ENCODE measurements at regions not wholly inside any gene's neighbourhood (a gene's known extent, or its start where the extent isn't known, plus 50 kb on each side); places are given as distances from the start of the nearest gene placed in this dataset.
A peak's percentile ranks its signal among the peaks of the same experiment; 100 is the strongest.
"Not testable (repeated sequence)": the region's sequence is repeated elsewhere in the genome, so short reads cannot be mapped to it uniquely, and the experiment has no call there.

DNA sequence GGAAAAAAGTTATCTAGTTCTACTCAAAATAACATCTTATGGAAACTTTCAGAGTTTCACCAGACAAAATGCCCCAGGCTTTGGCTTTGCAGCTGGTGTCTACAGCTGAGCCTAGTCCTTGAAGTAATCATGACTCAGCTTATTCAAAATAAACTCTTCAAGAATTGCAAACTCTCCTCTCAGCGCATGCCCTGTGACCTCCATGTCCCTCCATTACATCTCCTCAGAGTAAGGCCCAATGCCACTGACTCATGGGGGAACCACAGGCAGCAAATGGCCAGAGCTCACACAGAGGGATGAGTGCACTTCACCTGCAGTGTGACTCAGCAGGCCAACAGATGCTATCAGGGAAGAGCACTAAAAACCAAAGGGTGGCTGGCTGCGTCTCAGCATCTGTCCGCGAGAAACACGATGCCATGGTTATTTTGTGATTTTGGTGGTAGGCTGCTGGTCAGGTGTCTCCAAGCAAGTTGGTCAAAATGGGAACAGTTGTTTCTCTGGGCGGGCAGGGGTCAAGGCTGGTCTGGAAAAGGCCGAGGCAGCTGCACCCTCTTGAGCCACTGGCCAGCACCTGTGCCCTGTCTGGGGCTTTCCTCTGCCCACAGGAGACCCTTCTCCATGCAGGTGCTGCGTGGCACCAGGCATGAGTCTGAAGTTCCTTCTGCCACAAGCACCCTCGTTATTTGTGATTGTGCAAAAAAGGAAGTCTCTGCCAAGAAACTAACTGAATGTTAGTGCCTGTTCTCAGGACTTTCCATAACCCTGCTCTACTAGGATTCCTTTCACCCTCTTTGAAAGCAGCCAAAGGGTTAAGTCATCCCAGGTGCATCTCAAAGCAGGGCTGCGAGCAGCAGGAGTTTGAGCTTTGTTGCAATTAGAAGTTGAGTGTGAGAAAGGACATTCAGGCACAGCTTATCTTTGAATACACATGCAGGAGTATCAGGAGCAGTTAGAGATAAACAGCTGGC is 118.1 kb upstream of the PLGLB2 start:
- DNase-seq (ENCODE audit: low read depth in 2 of 2) = peak; percentile 60 to 91

DNA sequence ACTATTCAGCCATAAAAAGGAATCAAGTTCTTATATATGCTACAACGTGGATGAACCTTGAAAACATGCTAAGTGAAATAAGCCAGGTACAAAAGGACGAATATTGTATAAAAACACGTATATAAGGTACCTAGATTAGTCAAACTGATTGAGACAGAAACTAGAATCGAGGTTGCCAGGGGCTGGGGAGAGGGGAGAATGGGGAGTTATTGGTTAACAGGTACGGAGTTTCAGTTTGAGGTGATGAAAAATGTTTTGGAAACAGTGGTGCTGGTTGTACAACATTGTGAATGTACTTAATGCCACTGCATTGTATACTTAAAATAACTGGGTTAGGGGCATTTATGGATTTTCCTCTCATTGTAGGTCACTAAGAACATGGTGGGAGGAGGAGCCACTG is 117.0 kb upstream of the PLGLB2 start:
- H3K4me3 ChIP-seq (replicated peaks in 1 of 2; ENCODE audit: low read depth in 2 of 2, low read length in 2 of 2); DNase-seq (ENCODE audit: low read depth in 2 of 2): not testable (repeated sequence)

More for the DNA sequence above, 118.1 kb upstream of the PLGLB2 start:
- not testable (repeated sequence) for H3K4me3 ChIP-seq (replicated peaks in 1 of 2; ENCODE audit: low read depth in 2 of 2, low read length in 2 of 2)

DNA sequence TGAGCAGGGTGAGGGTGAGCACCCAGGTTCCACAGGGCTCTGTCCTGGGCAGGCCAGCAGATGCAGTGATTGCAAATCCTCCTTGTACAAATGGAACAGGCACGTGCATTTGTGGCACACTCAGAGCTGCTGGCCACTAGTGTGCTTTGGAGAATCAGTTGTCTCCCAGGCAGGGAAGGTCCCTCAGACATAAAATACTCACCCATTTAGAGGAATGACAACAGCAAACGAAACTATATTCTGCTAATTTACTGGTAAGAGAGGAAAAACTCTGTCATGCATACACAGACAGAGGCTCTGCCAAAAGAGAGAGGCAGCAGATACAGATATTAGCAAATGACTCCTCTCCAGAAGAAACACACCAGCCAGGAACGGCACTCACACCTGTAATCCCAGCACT is 116.5 kb upstream of the PLGLB2 start:
- not testable (repeated sequence) for H3K4me3 ChIP-seq (replicated peaks in 1 of 2; ENCODE audit: low read depth in 2 of 2, low read length in 2 of 2); DNase-seq (ENCODE audit: low read depth in 2 of 2)

DNA sequence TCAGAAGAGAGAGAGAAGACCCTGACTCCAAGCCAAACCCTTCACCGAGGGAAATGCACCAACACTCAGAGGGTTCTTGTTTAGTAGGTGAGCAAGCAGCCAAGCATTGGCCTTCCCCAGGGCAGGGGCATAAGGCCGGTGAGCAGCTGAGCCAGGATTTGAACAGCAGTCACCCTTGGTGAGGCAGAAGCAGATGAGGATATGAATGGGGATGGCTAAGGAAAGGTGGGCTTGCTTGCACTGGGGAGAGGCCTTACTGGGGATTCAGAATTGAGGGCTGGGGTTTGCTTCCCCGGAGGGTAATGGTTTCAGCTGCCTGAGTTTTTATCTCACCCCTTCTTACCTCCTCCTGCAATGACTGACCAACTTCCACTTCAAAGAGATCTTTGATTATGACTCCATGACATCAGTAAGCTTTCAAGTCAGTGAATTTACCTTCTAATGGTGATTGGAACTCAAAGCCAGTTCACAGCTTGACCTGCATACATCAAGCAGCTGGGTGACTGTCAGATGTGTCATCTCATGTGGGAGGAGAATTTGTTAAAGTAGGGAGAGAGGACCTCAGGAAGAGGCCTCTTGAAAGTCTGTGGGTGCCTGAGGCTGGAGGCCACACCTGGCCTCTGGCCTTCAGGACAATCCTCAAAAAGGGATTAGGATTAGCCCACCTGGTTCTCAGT is 114.5 kb upstream of the PLGLB2 start:
- not testable (repeated sequence) for H3K4me3 ChIP-seq (replicated peaks in 1 of 2; ENCODE audit: low read depth in 2 of 2, low read length in 2 of 2); DNase-seq (ENCODE audit: low read depth in 2 of 2)

DNA sequence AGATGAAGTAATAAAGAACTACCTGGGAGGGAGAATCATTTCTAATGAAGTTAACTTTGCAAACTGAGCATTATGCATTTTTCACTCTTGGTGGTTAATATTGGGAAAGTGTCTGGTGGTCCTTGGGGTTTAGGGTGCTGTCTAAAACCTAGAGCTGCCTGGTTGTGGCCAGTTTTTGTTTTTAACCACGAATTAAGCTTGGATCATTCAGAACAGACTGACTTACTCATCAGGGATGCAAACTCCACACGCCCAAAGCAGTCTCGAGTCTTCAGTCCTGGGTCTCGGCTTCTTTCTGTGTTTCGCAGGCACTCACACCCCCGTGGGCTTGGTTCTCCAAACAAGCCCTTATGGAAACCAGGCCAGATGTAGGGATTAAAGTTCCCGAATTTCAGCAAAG is 113.8 kb upstream of the PLGLB2 start:
- H3K4me3 ChIP-seq (replicated peaks in 1 of 2; ENCODE audit: low read depth in 2 of 2, low read length in 2 of 2); DNase-seq (ENCODE audit: low read depth in 2 of 2): not testable (repeated sequence)

DNA sequence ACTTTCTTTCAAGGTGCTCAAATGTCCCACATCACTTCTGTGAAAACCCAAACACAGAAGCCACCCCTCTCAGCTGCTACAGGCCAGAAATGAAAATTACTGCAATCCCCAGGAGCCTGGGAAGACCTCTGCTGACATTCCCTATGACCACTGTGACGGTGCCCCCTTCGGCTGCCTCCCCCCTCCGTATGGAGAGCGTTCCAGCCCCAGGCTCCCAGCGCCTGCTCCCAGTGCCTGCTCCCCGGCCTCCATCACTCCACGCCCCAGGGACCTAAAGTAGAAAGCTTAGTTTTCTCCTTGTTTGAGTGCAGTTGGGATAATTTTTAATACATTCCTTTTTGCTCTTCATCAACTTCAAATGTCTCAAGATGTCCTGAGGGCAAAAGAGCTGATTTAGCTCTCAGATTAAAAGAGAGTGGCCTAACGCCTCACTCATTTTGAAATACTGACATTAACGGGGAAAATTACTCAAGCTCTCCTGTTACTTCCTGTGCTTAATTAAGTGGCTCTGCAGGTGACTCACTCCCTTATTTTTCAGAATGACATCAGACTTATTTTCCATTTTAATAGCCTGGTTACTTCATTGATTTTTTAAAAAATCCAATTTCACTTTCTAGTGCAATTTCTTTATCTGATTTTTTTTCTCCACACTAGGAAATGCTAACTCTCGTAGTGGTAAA is 112.8 kb upstream of the PLGLB2 start:
- not testable (repeated sequence) for H3K4me3 ChIP-seq (replicated peaks in 1 of 2; ENCODE audit: low read depth in 2 of 2, low read length in 2 of 2); DNase-seq (ENCODE audit: low read depth in 2 of 2)

DNA sequence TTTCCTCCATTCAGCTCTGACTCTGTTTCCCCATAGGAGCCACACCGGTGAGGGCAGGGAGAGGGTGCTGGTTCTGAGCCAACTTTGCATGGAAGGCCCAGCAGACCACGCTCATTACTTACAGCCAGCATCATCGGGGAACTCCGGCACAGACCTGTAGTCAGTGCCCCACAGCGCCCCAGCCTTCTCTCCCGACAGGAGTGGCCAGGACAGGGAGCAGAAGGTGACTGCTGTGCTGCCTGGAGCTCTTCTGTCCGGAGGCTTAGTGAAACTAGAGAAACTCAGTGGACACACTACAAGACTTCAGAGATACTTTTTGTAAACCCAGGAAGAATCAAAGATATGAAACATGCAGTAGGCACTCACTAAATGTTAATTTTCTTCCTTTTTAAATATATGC is 111.6 kb upstream of the PLGLB2 start:
- not testable (repeated sequence) for DNase-seq (ENCODE audit: low read depth in 2 of 2); H3K4me3 ChIP-seq (replicated peaks in 1 of 2; ENCODE audit: low read depth in 2 of 2, low read length in 2 of 2)

DNA sequence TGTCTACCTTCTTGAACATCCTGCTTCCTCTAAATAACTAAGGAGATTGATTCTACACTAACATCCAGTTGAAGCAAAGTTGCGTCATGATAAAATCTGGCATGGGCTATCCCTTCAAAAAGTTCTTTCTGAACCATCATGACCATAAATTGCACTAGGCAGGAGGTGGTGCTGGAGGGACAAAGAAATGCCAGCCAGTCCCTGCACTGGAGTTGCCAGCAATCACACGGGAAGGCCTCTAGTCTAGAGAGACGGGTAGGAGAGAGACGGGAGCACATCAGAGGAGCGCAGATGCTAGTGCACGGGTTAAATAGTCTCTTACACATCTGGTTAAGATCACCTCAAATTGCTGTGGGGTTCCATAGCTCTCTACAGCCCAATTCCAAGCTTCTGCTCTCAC is 111.2 kb upstream of the PLGLB2 start:
- not testable (repeated sequence) for H3K4me3 ChIP-seq (replicated peaks in 1 of 2; ENCODE audit: low read depth in 2 of 2, low read length in 2 of 2)

DNA sequence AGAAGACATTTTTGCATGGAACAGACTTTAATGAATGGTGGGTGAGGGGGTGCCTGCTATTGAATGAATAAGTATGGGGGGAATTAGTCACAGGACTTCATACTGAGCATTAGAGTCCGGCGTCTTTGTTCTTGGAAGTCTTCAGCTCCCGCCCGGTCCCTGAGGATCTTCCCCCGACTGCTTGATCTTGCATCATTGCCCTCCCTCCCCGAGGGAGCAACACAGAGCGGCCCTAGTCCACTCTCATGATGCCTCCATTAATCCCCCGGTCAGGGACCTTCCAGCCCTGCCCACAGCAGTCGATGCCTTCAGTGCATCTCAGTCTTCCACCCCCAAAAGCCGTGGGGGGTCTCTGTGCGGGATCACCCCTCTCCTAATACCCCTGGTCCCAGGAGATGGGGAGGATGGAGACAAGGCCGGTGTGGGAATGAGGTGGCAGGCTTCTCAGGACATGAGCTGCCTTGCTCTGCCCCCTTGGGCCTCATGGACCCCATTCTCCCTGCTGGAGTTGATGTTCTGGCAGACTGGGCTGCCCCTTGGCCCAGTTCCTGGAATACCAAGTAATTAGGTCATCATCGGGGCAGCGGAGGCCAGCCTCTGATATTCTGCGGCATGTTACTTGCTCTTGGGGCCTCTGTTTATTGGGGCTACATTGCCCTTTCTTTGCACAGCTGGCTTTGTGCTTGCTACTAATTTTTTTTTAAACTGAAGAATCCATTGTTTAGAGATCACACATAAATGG is 110.5 kb upstream of the PLGLB2 start:
- DNase-seq (ENCODE audit: low read depth in 2 of 2) = peak; percentile 68 to 74
- H3K4me3 ChIP-seq (replicated peaks in 1 of 2; ENCODE audit: low read depth in 2 of 2, low read length in 2 of 2) = not testable (repeated sequence)

More for the DNA sequence above, 111.2 kb upstream of the PLGLB2 start:
- not testable (repeated sequence) for DNase-seq (ENCODE audit: low read depth in 2 of 2)

DNA sequence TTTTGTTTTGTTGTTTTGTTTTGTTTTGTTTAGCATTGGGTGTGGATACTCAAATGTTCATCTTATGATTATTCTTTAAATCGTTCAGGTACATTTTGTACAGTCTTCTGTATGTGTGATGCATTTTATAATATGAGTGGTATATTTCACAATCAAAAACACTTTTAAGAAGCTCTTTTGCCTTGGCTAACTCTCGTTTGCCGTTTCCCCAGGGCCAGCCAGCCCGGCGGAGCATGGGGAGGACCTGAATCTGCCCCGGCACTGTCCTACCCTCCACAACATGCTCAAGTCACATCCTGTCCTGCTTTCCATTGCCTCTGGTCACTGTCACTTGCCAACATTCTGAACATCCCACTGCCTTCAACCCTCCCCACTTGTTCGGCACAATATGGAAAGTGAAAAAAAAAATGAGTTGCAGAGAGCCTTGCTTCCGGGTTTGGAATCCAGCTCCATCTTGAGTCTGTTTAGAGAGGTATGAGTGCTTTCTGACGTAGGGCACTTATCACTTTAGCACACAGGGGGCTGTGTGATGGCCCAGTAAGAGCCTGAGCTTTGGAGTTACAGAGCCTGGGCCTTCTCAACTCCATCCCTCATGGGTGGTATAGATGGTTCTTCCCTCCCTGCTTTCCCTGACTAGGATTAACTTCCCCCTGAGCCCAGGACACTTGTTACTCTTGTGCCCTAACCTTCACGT is 109.6 kb upstream of the PLGLB2 start:
- H3K4me3 ChIP-seq (replicated peaks in 1 of 2; ENCODE audit: low read depth in 2 of 2, low read length in 2 of 2); DNase-seq (ENCODE audit: low read depth in 2 of 2): not testable (repeated sequence)

DNA sequence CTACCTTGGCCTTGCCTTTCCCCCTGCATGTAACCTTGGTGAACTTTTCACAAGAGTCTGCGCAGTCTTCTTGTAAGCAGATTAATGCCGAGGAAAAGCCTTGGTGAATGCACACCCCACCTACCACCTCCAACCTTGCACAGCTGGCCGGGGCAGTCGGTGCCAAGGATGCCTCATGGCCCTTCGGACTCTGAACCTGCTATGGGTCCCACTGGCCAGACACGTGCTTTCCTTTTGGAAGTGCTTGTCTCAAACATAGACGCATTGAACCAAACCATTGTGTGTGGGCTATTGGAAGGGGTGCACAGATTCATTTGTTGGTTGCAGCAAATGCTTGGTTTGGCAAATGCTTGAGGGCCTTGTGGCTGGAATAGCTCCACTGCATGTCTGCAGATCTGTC is 109.0 kb upstream of the PLGLB2 start:
- DNase-seq (ENCODE audit: low read depth in 2 of 2); H3K4me3 ChIP-seq (replicated peaks in 1 of 2; ENCODE audit: low read depth in 2 of 2, low read length in 2 of 2): not testable (repeated sequence)

DNA sequence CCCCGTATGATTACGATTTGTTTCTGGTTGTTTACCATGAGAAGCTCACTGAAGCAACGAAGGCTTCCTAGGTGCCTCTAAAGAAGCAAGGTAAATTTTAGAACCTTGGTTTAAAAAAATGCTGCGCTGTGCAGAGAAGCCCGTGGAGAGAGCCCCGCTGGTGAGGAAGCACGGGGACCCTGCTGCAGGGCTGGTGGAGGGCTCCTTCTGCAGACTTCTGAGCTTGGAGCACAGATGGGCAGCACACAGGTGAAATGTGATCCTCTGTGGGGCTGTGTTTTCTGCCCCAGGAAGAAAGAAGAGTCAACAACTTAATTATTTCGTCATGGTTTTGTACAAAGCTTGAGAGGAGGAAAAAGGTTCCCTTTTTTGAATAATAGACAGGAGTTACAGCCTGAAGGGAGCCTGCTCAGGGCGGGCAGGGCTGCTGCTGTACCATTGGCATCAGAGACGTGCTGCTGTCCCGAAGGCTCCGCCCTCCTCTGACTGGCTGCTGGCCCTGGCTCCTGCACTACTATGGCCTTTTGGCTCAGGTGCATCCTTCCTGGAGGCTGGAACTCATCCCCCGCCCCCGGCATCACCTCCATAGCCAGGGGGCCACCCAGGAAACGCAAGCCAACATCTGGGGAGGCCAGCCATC is 108.0 kb upstream of the PLGLB2 start:
- DNase-seq (ENCODE audit: low read depth in 2 of 2); H3K4me3 ChIP-seq (replicated peaks in 1 of 2; ENCODE audit: low read depth in 2 of 2, low read length in 2 of 2): not testable (repeated sequence)

DNA sequence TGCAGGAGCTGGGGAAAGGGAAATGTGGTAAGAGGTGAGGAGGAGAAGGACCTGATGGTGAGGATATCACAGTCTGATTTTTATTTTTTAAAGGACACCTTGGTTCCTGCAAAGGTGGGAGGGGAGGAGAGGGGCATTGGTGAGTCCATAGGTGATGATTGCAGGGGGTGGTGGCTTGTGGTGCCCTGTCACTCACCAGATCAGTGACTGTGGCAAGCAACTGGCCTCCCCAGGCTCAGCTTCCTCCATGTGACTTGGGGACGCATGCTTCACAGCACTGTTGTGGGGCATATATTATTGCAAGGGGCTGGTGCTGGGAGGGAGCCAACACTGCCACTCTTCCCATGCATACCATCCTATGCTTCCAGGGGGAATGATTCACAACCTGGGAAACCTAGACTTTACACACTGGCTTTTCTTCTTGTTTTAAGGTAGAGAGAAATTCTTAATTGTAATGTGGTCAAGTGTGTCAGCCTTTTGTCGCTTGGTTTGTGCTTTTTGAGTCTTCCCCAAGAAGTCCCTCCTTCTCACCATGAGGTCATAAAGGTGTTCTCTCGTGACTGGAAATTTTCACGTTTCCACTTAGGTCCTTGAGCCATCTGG is 106.8 kb upstream of the PLGLB2 start:
- not testable (repeated sequence) for DNase-seq (ENCODE audit: low read depth in 2 of 2); H3K4me3 ChIP-seq (replicated peaks in 1 of 2; ENCODE audit: low read depth in 2 of 2, low read length in 2 of 2)

DNA sequence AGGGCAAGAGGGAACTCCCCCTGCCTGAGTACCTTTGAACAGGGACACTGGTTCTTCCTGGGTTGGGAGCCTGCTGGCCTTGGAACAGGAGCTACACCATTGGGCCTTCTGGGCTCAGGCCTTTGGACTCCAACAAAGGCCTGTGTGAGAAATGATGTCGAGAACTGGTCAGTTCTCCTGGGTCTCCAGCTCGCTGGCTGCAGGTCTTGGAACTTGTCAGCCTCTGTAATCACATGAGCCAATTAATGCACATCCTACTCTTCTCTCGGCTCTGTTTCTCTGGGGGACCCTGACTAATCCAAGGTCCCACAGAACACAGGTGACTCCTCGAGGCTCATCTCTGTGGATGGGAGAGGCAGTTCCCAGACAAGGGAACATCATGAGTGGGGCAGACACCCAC is 104.7 kb upstream of the PLGLB2 start:
- DNase-seq (ENCODE audit: low read depth in 2 of 2); H3K4me3 ChIP-seq (replicated peaks in 1 of 2; ENCODE audit: low read depth in 2 of 2, low read length in 2 of 2): not testable (repeated sequence)

DNA sequence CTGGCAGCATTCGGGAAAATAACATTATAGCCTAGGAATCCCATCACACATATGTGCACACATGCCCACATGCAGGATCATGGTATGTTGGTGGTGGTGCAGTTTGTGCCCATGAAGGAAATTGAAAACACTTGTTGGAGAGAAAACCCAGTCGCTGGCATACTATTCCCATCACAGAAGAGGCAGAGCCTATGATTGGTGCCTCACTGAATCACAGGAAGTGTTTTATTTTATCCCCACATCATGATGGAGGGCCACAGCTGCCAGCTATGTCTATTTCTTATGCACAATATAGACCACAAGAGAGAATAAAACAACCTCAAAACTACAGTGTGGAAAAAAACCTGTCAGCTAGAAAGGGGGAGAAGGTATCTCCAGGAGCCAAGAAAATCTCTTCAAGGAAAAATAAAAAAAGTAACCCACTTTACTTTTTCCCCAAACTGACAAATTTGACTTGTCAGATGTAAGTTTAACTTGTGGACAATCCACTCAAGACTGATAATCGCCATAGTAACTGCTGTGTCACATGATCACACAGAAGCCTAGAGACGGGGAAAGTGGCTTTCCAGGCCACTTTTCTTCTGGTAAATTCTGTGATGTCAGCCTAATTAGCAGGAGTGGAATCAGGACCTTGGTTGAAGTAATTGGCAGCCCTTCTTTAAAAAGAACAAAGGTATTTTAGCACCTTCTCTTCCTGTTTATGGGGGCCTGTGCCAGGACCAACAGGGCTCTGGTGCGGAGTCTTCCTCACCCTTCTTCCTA is 100.0 kb upstream of the PLGLB2 start:
- H3K4me3 ChIP-seq (replicated peaks in 1 of 2; ENCODE audit: low read depth in 2 of 2, low read length in 2 of 2) = not testable (repeated sequence)
- peak in 1 of 2 donors; percentile 23 for DNase-seq (ENCODE audit: low read depth in 2 of 2)

DNA sequence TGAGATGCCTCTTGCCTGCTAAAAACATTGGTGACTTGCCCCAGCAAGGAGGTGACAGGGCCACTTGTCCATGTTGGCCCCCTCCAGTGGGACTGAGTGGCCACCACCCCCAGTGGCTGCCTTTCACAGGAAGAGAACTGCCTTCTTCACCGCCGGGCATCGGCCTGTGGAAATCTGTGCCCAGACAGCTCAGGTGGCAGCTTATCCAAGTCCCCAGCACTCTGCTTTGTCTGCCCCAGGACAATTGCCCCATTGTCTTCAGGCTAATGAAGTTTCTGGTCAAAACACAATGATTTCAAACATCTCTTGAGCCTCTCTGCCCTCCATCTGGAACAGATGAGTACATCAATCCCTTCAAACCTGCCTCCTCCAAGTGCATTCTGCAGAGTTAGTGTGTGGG is 99.1 kb upstream of the PLGLB2 start:
- not testable (repeated sequence) for H3K4me3 ChIP-seq (replicated peaks in 1 of 2; ENCODE audit: low read depth in 2 of 2, low read length in 2 of 2); DNase-seq (ENCODE audit: low read depth in 2 of 2)
